ENCODE measurements at regions not wholly inside any gene's neighbourhood (a gene's known extent, or its start where the extent isn't known, plus 50 kb on each side); places are given as distances from the start of the nearest gene placed in this dataset.

DNA sequence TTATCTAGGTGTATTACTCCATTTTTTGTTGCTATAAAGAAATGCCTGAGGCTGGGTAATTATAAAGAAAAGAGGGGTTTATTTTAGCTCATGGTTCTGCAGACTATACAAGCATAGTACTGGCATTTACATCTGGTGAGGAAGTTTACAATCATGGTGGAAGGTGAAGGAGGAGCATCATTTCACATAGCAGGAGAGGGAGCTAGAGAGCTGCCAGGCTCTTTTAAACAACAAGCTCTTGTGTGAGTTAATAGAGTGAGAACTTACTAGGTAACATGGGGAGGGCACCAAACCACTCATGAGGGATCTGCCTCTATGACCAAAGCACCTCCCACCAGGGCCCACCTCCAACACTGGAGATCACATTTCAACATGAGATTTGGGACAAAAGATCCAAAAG lies 221.7 kb upstream of the GPC6 start:
- TF ChIP-seq CTCF (IDR thresholded peaks at IDR 0.05) = no peak
- intact Hi-C loops (cut with DNase I, micrococcal nuclease) = no loop called here
- Mint-ChIP-seq H3K27ac (no peak overlapping the region), H3K27me3 (no peaks in the 10 kb centered on the region), H3K9me3 (peaks cover 26% of the 10 kb centered on the region), H3K4me1 (ENCODE audit: low read depth) (no peaks in the 10 kb centered on the region), H3K4me3 (no peak overlapping the region), H3K36me3 (ENCODE audit: low read depth) (no peaks in the 10 kb centered on the region)
- Histone ChIP-seq H3K4me1 (ENCODE audit: insufficient read depth, low read length) (no peaks in the 10 kb centered on the region), H3K36me3 (ENCODE audit: insufficient read depth, low read length) (no peaks in the 10 kb centered on the region), H3K27me3 (ENCODE audit: control insufficient read depth in 1 of 2, insufficient read depth in 2 of 2, low read length in 2 of 2) (no peaks in the 10 kb centered on the region), H3K9me3 (ENCODE audit: control insufficient read depth in 1 of 2, insufficient read depth in 1 of 2, low read length in 2 of 2) (peaks cover 6 to 7% of the 10 kb centered on the region in 2 experiments), H3K4me3 (ENCODE audit: low read length) (no peak overlapping the region), H3K27ac (ENCODE audit: low read depth in 1 of 2, low read length in 2 of 2) (no peak overlapping the region)
- CTCF ChIA-PET = no interaction called here
- POLR2A ChIA-PET = no interaction called here
- ATAC-seq (ENCODE audit: poor library complexity) = no peak
- no peak for DNase-seq

GRCh38 chr13:93007928-93008327 lies 218.7 kb upstream of the GPC6 start:
- DNase-seq (no peak), ATAC-seq (ENCODE audit: poor library complexity) (no peak)
- H3K36me3 Mint-ChIP-seq (ENCODE audit: low read depth) = no peaks in the 10 kb centered on the region
- H3K9me3 Mint-ChIP-seq = peaks cover 29% of the 10 kb centered on the region
- ChIA-PET CTCF (no interaction called here), POLR2A (no interaction called here)
- peaks cover 6 to 7% of the 10 kb centered on the region in 2 experiments for H3K9me3 ChIP-seq (ENCODE audit: control insufficient read depth in 1 of 2, insufficient read depth in 1 of 2, low read length in 2 of 2)
- no peaks in the 10 kb centered on the region for H3K27me3 Mint-ChIP-seq
- no peak overlapping the region for H3K4me3 ChIP-seq (ENCODE audit: low read length)
- H3K27ac ChIP-seq (ENCODE audit: low read depth in 1 of 2, low read length in 2 of 2) = no peak overlapping the region
- H3K4me1 Mint-ChIP-seq (ENCODE audit: low read depth) = no peaks in the 10 kb centered on the region
- H3K4me3 Mint-ChIP-seq = no peak overlapping the region
- no peaks in the 10 kb centered on the region for H3K36me3 ChIP-seq (ENCODE audit: insufficient read depth, low read length)
- no peak overlapping the region for H3K27ac Mint-ChIP-seq
- H3K4me1 ChIP-seq (ENCODE audit: insufficient read depth, low read length) = no peaks in the 10 kb centered on the region
- H3K27me3 ChIP-seq (ENCODE audit: control insufficient read depth in 1 of 2, insufficient read depth in 2 of 2, low read length in 2 of 2) = no peaks in the 10 kb centered on the region
- no peak for TF ChIP-seq CTCF (IDR thresholded peaks at IDR 0.05)
- intact Hi-C loops (cut with DNase I, micrococcal nuclease) = no loop called here

GRCh38 chr13:93017493-93018112 lies 209.0 kb upstream of the GPC6 start:
- Histone ChIP-seq H3K4me3 (ENCODE audit: low read length) (no peak overlapping the region), H3K9me3 (ENCODE audit: control insufficient read depth in 1 of 2, insufficient read depth in 1 of 2, low read length in 2 of 2) (peaks cover 0 to 26% of the 10 kb centered on the region in 2 experiments), H3K36me3 (ENCODE audit: insufficient read depth, low read length) (no peaks in the 10 kb centered on the region), H3K27me3 (ENCODE audit: control insufficient read depth in 1 of 2, insufficient read depth in 2 of 2, low read length in 2 of 2) (no peaks in the 10 kb centered on the region), H3K27ac (ENCODE audit: low read depth in 1 of 2, low read length in 2 of 2) (no peak overlapping the region), H3K4me1 (ENCODE audit: insufficient read depth, low read length) (no peaks in the 10 kb centered on the region)
- Mint-ChIP-seq H3K4me1 (ENCODE audit: low read depth) (no peaks in the 10 kb centered on the region), H3K27ac (no peak overlapping the region), H3K36me3 (ENCODE audit: low read depth) (no peaks in the 10 kb centered on the region), H3K9me3 (peaks cover 18% of the 10 kb centered on the region), H3K4me3 (no peak overlapping the region), H3K27me3 (no peaks in the 10 kb centered on the region)
- DNase-seq (no peak), ATAC-seq (ENCODE audit: poor library complexity) (no peak)
- CTCF ChIA-PET = no interaction called here
- POLR2A ChIA-PET = no interaction called here
- intact Hi-C loops (cut with DNase I, micrococcal nuclease) = no loop called here
- TF ChIP-seq CTCF (IDR thresholded peaks at IDR 0.05) = no peak
